ENCODE measurements at regions not wholly inside any gene's neighbourhood (a gene's known extent, or its start where the extent isn't known, plus 50 kb on each side); places are given as distances from the start of the nearest gene placed in this dataset.
"Not testable (repeated sequence)": the region's sequence is repeated elsewhere in the genome, so short reads cannot be mapped to it uniquely, and the experiment has no call there.

DNA sequence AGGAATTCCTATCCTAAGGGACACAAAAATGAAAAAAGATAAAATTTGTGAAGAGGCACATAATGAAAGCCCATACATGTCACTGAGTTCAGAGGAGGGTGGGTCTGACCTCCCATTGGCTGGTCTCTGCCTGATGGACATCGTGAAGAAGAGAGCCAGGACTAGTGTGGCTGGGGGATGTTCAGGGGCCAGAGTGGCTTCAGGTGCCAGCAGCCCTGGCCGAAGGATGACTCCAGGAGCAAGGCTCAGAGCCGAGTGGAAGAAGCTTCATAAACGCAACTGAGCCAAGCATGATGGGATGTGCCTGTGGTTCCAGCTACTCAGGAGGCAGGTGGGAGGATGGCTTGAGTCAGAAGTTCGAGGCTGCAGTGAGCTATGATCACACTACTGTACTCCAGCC lies 56.9 kb upstream of the ATP5PO start:
- no peak for DNase-seq (ENCODE audit: low read depth)

DNA sequence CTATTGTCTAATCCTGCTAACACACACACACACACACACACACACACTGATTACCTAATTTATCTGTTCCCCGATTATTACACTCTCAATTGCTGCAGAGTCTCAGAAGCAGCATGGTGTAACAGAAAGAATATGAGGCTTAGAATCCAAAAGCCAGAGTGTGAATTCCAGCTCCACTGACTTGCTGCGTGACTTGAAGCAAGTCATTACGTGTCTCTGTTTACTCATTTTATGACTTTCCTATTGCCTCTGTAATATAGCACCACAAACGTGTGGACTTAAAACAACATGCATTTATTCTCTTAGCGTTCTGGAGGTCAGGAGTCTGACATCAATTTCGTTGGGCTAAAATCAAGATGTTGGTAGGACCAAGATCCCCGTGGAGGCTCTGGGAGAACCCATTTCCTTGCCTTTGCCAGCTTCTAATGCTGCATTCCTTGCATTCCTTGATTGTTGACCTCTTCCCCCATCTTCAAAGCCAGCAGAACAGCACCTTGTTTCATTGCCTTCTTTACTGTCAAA lies 55.9 kb upstream of the ATP5PO start:
- DNase-seq (ENCODE audit: low read depth), result no peak

DNA sequence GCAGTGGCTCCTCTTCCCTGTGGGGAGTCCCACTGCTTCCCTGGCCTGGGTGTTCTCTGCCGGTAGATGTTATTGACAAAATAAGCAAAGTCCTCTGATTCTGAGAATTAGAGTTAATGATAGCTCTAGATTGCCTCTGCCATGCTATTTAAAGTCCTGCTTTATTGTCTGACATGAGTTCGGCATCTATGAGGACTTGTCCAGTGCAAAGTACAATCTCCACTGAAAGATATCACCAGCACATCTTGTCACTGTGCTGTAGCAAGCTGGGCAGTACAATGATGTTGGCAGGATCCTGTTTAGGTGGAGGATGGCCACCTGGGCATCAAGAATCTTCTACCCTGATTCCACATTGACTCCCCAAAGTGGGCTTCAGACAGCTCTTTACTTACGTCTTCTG lies 54.0 kb upstream of the ATP5PO start:
- DNase-seq (ENCODE audit: low read depth), result no peak

DNA sequence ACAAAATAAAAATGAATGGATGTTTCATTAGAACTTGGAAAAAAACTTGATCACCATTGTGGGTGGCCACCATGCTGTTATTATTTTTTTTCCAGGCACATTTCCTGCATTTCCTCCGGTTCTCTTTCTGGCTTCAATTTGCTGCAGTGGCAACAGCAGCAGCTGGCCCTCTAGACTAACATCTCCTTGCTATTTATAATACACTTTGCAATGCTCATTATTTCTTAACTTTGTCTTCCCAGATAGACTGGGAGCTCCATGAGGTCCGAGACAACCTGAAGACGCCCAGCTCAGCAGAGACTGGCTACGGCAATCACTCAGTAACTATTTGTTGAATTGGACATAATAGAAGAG lies 53.4 kb upstream of the ATP5PO start:
- DNase-seq (ENCODE audit: low read depth), result no peak

DNA sequence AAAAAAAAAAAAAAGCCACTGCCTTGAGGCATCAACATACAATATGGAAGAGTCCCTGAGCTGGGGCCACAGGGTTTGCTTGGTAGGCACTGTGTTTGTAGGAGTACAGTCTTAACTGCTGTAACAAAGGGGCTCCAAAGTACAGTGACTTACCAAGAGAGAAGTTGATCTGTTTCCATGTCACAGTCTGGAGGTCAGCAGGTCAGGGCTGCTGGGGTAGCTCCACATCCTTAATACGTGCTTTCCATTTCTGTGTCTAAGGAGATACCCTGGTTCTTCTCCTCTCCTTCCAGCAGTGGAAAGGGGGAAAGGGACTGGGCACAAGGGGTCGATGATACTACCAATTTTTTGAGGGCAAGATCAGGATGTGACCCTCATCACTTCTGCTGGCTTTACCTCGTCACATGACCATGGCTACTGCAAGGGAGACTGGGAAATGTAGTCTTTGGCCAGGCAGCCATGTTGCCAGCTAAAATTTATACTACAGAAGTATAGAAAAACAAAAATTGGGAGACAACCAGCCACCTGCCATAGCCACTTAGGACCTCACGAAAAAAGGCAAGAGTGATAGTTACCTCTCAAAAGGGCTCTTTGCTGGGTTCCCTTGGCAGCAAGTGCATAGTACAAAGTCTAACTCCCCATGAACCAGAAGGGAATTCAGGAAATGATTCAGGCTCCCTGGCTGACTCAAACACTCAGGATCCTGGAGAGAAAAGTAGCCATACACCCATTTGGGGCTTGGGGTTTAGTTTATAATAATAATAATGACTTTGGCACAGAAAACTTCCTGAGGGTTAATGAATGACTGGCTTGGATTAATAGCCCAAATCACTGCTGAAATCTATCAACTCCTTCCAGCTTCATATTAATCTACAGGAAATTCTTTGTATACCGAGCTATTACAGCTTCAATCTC lies 52.7 kb upstream of the ATP5PO start:
- no peak for DNase-seq (ENCODE audit: low read depth)

DNA sequence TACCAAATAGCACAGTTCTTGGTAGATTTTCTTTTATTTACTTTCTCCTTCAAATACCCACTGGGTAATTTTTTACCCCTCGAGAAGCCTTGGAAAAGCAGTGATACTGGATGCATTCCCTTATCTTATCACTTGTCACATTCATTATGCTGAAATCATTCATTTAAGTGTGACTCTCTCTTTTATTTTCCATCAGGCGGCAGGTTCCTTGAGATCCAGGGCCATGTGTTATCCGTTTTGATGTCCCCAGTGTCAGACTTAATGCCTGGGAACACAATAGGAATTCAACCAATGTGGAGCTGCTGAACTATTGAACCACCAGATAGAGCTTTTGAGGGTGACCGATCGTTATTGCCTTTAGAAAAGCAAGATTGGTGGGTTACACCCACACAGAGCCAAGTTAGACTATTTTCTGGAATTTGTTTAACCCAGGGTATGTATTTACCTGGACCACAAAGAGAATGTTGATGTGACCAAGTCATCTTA lies 51.5 kb upstream of the ATP5PO start:
- no peak for DNase-seq (ENCODE audit: low read depth)

DNA sequence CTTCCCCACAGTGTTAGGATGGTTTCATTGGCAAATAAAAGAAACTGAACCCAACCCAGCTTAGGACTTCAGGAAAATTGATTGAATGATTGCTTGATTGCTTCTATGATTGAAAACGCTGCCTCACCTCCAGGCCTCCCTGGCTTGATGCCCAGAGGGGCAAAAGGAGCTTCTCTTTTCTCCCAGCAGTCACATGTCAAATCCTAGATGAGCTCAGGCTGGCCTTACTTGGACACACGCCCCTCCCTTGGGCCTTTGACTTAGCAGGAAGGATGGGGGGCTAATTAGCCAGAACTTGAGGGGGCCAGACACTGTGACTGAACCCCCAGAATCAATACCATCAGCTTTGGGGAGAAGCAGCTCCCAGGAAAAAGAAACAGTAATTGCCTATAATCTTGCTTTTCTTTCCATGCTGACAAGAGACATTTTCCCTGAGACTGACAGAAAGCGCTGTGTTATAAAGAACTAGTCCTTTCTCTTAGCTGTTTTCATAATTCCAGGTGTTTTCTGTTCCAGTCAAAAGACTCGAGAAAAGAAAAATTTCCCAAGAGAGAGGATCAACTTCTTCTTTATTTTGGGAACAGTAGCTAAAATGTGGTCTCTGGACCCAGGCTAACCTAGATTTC lies 50.8 kb upstream of the ATP5PO start:
- DNase-seq (ENCODE audit: low read depth), result no peak

DNA sequence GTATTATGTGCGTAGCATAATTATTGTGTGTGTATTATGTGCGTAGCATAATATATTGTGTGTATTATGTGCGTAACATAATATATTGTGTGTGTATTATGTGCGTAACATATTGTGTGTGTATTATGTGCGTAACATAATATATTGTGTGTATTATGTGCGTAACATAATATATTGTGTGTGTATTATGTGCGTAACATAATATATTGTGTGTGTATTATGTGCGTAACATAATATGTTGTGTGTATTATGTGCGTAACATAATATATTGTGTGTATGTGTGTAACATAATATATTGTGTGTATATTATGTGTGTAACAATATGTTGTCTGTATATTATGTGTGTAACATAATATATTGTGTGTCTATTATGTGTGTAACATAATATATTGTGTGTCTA lies 50.1 kb upstream of the ATP5PO start:
- DNase-seq (ENCODE audit: low read depth), result not testable (repeated sequence)
